Activated gamma-delta T cell treated with Interleukin-2 at 50 U/mL for 16 hours (primary cell): ENCODE measurements at regions not wholly inside any gene's neighbourhood (a gene's known extent, or its start where the extent isn't known, plus 50 kb on each side); places are given as distances from the start of the nearest gene placed in this dataset.

Source experiments
- DNase-seq: peaks from one replicate; pipeline ENCODE4 v3.0.0-alpha.2; 2020

DNA sequence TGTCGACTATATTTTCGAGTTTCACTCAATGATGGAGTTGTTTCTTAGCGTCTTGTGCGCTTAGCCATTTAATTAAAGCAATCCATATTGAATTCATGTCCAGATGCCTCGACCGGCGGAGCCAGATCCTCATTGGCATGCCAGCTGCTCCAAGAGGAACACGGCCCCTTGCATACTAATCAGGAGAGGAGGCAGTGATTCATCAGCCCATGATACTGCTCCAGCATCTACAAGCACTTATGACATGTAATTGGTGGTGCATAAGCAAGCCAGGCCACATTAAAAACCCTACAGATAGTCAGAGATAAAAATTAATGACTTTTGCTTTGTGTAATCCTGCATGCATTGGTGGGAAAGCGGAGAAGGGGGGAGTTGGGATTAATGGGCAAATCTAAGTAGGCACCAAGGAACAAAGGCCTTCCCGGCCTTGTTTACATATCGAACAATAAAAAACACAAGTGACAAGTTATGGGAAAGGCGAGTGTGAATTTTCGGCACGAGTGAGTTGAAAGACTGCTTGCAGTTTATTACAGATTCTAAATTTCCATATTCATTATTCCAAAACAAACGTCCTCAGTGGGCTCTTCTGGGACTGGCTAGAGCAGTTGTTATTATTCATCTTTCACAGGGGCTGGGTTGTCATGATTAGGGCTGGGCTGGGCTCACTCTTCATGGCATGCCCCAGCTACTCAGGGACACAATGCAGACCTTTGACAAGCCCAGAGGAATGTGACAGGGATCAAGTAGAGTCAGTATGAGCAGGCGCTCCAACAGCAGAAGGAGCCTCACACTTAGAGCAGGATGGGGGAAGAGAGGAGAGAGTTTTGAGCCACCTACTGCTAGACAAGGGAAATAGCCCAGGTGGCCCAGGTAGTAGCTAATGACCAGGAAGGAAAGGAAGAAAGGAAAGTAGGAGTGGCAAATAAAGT is 281.7 kb upstream of the ZFHX3 start:
- no peak for DNase-seq

DNA sequence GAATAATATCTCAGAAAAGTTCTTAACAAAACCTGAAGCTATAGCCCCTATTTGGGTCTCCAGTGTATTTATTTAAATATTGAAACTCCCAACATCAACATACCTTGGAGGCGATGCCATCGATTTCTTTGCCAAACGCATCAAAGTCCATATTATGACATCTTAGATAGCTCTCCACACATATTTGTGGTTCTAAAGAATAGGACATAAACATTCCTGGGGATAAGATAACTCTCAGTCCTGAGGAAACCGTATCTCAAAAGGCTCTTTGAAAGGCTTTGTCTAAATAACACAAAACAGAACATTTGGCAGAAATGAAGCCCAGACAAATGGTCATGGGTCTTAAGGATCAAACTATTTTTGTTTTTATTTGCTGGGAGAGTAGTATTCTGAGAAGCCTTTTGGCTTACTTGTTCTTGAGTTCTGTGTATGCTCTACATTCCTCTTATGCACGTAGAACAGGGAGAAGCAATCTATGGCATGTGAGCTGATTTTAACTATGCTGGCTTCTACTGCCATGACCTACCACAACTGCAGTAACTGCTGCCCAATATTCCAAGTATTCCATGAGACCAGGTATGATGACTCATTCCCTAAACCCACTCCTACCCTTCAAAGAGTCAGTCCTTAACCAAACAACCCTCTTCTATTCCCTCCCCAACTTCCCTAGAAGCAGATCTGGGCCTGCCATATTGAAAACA is 279.0 kb upstream of the ZFHX3 start:
- no peak for DNase-seq

DNA sequence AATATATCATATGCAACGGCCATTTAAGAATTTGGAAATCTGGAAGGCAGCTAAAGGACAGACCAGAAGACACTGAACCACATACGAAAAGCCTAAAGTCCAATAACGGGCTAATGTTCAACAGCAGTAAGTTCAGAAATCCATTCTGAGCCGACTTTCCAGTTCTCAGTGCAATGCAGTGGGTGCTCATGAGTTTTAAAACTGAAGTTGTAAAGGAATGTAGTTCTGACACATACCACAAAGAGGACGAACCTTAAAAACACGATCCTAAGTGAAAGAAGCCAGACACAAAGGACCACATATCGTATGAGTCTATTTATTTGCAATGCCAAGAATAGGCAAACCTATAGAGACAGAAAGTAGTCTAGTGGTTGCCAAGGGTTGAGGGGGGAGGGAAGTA is 278.3 kb upstream of the ZFHX3 start:
- DNase-seq: no peak

DNA sequence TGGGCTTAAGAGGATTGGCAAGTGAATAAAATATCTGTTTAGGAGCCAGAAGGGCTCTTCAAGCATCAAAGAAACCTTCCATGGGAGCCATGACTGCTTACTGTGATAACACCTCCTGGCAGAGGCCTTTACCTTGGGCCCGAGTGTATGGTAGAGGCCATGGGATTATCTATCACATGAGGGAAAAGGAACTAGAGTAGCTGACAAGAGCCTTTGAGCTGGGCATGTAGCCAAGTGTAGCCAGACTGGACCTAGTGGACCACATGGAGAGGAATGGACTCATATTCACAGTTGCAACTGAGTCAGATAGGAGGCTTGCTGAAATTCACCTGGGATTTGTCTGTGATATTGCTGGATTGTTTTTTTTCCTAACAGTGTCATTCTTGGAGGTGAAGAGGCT is 276.0 kb upstream of the ZFHX3 start:
- no peak for DNase-seq

DNA sequence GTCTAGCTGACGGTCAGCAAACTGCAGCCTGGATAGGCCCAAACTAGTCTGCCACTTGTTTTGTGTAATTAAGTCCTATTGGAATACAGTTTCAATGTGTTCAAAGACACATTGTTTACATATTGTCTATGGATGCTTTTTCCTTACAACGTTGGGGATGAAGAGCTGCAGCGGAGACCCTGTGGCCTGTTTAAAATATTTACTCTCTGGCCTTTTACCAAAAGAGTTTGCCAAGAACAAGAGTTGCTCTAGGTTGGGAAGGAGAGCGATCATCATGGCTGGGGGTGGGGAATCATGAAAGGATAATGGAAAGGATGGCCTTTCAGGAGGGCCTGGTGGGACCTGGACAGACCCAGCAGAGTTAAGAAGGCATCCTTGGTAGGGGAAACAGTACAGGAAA is 274.9 kb upstream of the ZFHX3 start:
- no peak for DNase-seq

DNA sequence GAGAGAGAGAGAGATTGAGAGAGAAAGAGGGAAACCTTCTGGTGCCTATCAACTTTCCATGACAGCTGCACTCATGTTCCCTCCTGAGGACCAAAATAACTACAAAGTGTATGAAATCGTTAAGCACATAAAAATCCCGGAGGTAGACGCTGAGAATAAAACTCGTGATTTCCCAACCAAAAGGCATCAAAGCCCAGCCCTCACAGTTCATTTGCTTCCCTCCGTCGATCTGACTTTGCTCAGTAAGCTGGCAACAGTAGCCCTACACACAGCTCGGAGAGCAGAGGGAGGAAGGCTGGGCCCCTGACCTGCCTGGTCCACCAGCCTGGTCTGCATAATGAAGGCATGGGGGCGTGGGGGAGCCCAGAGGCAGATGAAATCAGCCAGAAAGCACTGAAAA is 273.9 kb upstream of the ZFHX3 start:
- no peak for DNase-seq

DNA sequence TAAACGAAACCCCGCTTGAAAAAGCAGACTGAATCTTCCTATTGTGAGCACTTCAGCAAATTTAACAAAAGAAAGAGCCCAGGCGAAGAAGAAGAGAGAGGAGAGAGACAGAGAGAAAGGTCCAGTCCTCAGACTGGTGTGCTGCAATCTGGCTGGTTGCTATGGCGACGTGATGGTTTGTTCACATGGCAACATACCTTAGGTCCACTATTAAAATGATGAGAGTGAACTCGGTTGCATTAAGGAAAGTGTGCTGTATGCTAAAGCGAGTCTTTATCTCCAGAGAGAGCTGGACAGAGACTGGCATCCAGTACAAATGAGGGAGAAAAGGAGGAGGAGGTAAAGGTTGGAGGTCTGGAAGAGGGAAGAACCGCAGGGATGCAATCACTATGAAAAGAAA is 271.8 kb upstream of the ZFHX3 start:
- DNase-seq: no peak

DNA sequence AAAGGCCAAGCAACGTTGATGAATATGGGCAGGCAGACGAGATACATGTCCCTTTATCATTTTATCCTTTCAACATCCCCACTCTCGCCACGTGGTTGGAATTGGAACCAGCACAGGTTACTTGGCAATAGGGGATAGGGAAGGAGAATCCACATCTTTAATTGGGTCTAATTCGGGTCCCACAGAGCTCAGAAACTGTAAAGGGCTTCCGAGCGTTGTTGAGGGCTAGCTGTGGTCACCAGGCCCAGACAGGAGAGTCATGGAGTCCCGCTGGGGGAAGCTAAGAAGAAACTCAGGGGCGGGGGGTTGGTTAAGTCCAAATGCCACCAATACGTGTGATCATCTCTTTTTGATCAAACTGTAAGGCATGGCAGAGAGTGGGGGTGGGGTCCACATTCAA is 271.3 kb upstream of the ZFHX3 start:
- DNase-seq: no peak

DNA sequence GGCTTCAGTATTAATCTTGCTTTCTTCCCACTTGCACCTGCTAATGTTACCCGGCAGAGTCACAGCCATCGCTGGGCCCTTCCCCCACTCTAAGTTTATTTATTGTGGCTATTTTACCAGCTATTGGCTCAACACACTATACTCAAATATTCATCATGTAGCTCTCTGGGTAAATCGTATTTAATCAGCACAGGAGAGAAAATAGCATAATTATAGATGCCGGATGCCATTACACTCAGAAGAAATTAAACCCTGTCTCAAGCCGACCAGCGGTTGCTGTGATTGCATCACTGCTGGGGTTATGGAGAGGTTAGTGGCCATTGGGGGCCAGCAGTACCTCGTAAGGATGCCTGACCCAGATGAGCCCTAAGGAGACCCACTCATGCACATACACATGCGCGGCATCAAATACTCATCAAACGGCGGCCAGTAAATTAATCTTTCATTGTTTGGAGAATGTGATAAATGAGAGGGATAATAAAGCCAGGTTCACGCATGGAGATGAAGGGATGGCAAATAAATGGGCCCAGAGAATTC is 269.5 kb upstream of the ZFHX3 start:
- no peak for DNase-seq

DNA sequence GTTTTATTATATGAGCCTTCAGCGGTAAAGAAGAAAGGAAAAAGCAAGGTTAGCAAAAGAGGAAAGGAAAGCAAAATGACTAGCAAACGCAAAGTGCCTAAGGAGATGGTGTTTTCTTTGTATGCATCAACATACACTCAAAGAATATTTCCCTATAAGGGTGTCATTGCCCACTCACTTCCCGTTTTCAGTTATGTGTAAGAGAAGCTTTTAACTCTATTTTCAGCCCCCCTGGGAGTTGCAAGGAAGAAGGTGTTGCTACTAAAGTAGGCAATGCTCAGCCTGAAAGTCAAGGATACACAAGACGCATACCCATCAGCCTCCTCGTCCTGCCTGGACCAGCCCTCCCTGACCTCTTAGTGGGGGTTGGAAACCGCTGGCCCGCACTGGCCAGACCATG is 267.7 kb upstream of the ZFHX3 start:
- DNase-seq: no peak

DNA sequence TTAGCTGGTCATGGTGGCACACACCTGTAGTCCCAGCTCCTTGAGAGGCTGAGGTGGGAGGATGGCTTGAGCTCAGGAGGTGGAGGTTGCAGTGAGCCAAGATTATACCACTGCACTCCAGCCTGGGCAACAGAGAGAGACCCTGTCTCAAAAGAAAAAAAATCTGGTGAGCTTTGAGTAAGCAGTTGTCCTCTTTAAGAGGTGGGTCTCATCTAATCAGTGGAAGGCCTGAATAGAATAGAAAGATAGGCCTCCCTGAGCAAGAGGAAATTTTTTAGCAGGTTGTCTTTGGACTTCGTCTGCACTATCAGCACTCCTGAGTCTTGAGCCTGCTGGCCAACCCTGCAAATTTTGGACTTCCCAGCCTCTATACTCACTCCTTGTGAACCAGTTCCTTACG is 266.0 kb upstream of the ZFHX3 start:
- no peak for DNase-seq

DNA sequence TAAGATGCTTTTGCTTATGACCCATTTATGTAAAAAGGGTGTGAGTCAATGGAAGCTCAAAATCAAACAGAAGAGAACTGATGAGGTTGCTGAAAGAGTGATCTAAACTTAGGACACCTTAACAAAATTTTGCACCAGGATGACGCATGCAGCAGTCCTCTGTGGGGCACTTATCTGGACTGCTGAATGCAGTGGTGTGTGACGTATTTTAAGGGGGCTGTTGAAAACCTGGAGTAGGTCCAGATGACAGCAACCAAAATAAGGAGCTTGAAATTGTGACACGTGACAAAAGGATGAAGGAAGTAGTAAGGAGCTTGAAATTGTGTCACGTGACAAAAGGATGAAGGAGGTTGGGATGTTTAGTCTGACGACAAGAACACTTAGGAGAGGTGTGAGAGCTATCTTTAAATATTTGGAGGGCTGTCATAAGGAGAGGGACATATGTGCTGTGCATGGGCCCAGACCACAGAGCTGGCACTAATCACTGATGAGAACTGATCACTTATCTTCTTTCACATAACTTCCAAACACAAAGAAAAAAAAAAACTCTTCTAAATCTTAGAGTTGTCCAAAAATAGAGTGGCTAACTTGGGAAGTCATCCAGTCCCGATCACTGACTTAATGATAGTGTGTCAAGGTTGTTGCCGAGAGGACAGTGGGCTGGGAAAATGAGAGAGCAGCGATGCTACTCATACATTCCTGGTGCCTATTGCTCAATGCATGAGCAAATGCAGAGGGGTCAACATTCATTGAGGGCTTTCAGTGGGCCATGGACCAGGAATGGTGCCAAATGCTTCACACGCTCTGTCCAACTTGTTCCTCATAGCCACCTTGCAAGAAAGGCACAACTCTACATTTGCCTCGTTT is 264.2 kb upstream of the ZFHX3 start:
- DNase-seq: no peak

DNA sequence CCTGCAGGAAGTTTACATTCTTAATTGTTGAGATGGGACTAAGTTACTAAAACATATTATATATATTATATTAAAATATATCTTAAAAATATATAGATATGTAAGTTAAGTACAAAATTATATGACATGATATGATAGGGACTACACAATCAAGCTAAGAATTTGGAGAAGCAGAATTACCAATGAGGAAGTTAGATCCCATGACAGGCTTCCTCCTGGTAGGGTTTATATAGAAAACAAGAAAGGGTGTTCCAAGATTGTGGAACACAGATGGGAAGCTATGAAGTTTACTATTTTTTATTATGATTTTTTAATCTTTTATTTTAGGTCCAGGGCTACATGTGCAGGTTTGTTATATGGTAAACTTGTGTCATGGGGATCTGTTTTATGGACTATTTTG is 260.8 kb upstream of the ZFHX3 start:
- DNase-seq: no peak

DNA sequence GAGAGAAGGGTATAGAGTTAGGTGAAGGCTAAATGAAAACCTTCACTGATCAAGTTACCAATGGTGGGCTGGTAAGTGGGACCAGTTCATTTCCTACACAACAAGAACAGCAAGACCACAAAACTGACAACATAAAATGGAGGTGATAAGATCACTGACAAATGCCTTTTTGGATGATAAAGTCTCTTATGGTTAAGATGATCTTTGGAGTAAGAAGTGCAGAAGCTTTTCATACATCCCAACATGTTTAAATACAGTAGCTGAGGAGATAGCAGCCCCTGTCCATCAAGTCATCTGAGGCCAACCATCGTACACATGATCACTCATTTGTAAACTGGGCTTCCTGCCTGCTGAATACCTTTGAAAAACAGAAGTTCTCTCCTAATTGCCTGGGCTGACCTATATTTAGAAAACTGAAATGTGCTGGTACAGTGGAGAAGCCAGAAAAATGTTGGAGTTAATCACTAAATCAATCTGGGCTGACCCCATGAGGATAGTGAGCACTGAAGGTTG is 259.0 kb upstream of the ZFHX3 start:
- DNase-seq: no peak

DNA sequence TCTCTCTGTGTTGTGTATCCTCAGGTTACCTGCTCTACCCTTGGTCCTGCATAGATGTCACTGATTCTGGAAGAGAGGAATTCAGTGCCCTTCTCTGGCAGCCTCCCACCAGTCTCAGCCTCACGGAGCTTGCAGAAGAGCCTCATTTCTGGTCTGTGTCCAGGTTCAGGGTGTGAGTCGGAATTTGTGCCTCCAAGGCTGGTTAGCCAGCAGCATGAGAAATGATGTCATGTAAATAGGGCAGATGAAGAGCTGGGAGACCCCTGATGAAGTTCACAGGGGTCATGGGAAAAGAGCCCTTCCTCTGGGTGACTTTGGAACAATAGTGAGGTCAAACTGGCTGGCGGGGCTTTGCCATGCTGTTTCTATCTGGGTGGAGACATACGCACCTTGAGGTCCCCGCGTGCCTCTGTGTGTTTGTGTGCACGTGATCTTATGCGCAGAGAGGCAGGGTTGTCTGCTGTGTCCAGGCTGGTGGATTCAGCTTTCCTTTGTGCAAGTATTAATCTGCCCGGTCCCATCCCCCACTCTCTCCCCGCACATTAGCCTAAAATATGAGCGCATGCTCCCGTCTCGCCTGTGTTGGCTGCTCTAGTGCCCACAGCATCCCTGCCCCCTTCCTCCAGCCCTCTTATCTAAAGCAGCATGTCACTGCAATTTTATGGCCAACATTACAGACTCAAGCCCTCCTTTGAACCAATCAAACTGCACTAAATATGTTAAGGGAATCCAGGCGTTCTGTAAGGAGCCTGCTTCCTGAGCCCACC is 256.3 kb upstream of the ZFHX3 start:
- no peak for DNase-seq

DNA sequence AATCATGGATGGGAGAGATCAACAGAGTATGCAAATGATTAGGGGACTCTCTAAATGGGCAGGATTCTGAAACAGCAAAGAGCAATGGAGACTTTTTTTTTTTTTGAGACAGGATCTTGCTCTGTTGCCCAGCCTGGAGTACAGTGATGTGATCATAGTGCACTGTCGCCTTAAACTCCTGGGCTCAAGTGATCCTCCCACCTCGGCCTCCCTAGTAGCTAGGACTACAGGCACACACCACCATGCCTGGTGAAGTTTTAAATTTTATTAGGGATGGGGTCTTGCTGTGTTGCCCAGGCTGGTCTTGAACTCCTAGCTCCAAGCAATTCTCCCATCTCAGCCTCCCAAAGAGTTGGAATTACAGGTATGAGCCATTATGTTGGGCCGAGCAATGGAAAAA is 255.0 kb upstream of the ZFHX3 start:
- DNase-seq: no peak

DNA sequence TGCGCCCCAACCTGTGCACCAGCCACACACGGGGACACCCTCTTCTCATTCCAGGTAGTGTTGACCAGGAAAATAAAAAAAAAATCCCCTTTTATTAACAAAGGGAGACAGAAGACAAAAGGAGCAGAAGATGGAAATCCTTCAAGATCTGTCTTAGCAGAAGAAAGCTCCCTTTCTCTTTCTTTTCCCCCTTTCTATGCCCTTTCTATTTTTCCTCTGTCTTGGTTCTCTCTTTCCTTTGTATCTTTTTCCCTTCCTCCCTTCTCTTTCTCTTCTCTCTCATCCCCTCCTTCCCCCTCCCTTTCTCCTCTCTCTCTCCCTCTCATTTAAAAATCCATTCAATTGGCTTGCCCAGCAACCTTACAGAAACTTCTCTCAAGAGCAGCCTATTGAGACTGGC is 254.1 kb upstream of the ZFHX3 start:
- no peak for DNase-seq

DNA sequence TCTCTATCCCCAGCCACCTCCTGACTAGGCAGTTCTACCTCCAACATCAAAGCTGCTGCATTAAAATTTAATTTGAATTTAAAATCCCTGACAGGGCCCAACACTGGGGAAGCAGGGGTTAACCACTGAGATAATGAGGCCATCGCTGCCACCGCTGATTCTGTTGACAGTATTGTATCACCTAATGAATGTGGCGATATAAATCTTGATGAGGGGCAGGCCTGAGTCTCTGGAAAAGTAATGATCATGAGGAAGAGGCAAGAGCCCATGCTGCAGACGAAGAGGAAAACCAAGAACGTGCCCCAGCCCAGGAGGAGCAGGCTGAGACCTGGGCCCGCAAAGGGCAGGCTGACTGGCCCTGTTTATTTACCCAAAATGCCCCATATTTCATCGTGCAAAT is 251.4 kb upstream of the ZFHX3 start:
- DNase-seq: no peak

DNA sequence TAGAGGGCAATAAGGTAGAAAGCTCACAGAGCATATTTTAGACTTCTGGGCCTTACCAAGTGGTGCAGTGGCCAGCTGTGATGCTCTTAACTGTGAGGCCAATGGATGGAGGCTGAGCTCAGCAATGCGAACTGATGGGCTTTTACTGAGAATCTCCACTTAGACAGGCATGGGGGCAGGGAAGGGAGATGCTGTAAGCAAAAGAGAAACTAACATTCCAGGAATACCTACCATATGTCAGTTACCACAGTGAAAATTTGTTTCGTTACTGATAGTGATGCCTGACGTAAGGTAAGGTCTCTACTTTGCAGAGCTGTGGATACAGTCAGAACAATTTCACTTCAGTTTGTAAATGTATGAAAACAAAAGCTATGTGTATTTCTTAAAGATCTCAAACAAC is 250.6 kb upstream of the ZFHX3 start:
- DNase-seq: no peak

DNA sequence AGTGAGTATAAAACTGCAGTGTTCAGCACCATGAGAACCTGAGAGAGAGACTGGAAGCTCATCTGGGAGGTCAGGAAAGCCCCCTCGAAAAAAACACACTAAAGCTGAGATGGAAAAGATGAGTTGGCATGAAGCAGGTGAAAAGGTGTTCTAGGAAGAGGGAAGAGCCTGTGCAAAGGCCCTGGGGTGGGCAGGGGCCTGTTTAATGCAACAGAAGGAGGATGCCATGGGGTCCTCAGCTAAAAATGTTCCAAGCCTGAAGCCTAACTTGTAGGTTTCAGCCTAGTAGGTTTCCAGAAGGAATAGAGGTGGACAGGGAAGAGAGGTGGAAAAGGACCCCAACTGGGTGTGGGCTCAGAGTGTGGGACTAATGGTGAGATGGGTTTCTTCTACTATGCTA is 242.3 kb upstream of the ZFHX3 start:
- DNase-seq: no peak

DNA sequence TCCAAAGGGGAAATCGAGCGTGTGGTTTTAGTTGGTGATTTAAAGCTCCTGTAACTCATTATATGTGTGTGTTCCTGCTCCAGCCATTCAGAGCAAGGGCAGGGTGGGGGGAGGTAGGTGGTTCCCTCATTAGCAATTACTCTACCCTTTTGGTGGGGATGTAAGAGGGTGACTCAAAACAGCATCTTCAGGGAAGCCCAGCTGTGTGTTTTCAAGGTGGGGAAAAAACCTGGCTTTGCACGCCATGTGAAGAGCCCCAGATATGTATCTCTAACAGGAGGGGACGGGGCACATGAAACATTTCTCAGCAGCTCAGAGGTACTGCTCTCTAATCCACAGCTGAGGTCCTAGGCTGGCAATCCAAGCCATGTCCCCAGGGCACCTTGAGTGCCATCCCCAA is 241.3 kb upstream of the ZFHX3 start:
- DNase-seq: no peak

DNA sequence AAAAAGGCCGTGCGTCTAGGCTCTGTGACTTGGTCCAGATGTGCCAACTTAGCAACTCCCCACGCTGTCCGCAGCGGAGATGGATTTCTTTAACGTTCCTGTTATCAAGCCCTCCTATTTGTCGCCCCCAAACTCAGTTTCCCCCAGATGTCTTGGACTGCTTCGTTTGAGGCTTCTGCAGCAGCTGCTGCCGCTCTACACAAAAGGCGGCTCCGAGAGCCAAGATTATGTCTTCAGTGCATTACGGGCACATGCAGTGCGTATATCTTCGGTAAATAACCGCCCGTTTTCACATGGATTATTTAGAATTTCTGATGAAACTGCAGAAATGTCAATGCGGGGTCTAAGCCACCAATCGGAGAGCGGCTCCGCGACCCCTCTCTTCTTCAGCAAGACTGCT is 240.6 kb upstream of the ZFHX3 start:
- no peak for DNase-seq
